NCI-H2107 (cell line): ENCODE measurements at regions not wholly inside any gene's neighbourhood (a gene's known extent, or its start where the extent isn't known, plus 50 kb on each side); places are given as distances from the start of the nearest gene placed in this dataset.
"Not testable (repeated sequence)": the region's sequence is repeated elsewhere in the genome, so short reads cannot be mapped to it uniquely, and the experiment has no call there.

ENCODE experiments used
- DNase-seq: peaks from one replicate; lab custom pipeline; 2025; lab: John Stamatoyannopoulos, UW

DNA sequence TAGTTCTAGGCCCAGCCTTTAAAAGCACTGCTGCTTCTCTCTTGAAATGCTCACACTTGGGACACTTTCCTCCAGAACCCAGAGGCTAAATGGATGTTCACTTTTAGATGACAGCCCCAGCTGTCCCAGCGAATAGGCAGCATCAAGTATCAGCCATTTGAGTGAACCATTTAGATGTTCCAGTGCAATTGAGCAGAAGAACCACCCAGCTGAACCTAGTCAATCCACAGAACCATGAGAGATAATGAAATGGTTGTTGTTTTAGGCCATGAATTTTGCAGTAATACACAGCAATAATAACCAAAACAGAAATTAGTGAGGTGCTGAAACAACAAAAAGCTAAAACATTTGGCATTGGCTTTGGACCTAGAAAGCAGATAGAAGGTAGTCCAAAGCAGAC lies 273.9 kb downstream of the ETV1 start:
- no peak for DNase-seq

DNA sequence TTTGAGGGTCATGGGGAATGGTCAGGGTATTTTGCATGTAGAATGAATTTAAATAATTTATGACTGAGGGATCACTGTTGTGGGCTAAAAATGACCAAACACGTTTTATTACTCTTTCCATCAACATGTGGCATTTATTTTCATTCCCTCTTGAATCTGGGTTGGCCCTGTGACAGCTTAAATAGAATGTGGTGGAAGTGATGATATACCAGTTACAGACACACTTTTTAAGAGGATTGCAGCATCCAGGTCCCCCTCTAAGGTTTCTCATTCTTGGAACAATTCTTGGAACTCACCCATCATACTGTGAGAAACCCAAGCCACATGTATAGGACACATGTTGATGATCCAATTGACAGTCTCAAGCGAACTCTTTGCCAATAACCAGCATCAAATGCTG lies 272.4 kb downstream of the ETV1 start:
- DNase-seq: no peak

DNA sequence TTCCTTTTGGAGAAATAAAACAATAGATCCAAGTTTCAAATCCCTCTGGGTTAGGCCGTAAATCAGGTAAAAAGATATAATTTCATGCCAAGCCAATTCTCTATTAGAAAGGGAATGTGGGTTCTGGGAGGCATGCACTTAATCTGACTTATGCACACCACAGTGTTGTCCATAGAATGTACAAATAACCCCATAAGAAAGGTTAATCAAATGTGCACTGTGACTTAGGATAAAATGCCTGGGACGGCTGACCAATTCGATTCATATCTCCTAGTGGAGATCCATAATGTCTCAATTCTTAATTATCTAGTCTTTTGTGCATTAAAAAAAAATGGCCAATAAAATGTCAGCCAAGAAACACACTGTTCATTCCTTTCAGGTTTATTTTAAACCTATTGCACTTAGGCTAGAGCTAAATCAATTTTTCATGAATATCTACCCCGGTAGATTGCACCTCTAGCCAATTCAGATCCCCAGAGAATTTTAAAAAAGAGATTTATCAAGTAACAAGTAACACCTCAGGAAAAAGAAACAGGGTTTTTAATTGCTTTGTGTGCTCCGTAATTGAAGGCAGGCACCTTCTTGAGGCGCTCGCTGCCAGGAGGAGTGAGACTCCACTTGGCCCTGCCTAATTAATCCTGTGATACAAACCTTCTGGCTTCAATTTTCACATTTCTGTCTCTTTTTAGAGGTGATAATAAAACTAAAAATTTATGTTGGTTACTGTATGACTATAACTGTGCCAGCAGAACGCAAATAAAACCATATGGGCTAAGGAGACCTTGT lies 265.1 kb downstream of the ETV1 start:
- DNase-seq: no peak

DNA sequence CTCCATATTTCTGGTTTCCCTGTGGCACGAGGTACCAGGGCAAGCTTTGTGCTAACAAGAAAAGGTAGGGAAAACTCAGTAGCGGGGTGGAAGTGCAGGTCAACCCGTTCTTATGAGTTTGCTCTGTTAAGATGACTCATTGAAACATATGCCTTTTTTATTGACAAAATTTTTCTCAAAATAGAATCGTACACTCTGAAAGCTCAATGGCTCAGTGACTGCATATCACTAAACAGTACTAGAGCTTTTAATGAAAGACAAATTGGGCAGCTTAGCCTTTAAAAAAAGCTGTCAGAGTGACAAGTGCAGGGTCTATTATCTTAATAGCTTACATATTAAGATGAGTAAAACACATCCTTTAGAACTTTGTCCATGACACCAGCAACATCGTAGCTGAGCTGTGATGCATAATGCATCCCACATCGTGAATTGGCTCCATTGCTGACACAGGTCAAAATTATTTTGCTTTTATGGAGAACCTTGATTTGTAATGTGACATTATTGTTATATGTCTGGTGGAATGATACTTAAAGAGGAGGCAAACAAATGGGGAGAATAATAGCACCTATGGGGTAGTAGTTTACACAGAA lies 264.4 kb downstream of the ETV1 start:
- DNase-seq: no peak

DNA sequence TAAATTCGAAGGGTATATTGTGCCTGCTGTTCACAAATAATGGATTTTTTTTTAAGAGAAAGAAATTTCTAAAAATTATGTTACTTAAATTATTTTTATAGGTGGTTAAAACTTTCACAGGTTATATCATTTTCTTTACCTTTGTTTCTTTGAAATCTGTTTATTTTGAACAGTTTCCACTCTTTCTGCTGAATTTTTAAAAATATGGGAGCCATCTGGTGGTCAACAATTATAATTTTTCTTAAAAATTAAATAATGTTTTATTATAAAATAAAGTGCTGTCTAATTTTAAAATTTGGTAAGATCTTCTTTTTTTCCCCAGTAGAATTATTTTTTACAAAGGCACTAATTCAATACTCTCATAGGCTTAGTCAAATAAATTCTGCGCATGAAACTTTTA lies 263.9 kb downstream of the ETV1 start:
- DNase-seq: no peak

DNA sequence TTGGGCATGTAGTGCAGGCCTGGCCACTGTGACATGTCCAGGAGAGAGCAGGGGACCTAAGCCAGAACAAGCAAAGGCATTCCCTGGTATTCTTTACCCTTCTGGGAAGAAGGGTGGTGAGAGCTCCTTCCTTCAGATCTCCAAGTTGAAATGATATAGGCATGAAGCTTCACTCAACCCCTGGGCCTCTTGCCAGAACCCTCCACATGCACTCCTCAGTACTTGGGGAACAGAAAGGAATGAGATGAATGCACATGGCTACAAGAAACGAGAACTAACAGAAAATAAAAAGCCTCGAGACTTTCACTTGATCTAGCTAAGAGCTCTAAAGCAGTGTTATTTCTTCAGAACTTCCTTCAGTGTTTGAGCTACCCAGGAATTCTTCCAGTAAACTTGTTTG lies 262.2 kb downstream of the ETV1 start:
- DNase-seq: no peak

DNA sequence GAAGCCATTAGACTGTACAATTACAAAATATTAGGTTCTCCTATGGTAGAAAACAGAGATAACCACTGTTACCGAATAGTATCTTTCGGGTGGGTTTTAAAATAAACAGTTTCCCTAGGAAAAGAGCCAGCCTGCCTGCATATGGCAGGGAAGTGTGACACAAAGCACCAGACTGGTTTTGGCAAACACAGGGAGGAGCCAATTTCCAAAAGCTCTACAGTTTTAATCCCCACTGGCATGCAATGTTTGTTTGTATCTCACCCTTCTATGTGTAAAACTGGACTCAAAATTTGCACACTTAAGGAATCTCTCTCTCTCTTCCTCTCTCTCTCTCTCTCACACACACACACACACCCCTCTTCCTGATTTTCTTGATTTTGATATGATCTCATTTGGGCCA lies 261.7 kb downstream of the ETV1 start:
- no peak for DNase-seq

DNA sequence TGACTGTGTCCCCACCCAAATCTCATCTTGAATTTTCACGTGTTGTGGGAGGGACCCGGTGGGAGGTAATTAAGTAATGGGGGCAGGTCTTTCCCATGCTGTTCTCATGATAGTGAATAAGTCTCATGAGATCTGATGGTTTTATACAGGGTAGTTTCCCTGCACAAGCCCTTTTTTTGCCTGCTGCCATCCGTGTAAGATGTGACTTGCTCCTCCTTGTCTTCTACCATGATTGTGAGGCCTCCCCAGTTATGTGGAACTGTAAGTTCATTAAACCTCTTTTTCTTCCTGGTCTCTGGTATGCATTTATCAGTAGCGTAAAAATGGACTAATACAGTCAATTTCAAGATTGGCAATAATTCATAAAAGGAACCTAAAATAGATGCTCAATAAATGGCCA lies 261.0 kb downstream of the ETV1 start:
- not testable (repeated sequence) for DNase-seq

DNA sequence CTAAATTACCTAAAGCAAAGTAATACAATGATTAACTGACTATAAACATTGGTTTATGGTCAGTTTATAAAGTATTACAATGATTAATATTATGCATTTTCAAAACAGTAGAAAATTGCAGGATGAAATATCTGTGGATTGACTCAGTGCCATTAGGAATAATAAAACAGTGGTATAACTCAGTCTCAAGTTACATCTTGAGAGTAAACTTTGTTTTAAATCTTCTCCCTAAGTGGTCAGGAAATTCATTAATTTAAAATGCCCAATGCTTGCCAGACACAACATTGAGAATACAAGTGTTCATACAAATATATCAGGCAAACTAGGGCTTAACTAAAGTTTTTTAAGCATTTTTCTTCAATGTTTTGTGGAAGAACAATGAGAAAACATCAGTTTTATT lies 257.8 kb downstream of the ETV1 start:
- DNase-seq: no peak

DNA sequence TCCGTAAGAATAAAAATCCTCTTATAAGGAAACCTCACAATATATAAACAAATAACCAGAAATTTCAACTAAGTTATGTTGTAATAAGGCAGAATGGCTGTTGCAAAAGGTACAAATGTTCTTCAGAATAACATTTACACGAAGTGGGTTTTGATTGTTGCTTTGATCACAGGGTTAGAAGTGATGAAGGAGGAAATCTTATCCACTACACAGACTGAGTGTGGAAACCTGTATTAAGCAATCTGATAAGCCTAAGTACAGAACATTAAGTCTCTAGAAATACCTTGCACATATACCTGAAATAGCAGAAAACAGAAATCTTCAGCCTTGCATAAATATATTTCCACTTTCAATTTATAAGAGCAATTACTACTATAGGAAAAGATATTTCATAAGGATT lies 251.9 kb downstream of the ETV1 start:
- no peak for DNase-seq

DNA sequence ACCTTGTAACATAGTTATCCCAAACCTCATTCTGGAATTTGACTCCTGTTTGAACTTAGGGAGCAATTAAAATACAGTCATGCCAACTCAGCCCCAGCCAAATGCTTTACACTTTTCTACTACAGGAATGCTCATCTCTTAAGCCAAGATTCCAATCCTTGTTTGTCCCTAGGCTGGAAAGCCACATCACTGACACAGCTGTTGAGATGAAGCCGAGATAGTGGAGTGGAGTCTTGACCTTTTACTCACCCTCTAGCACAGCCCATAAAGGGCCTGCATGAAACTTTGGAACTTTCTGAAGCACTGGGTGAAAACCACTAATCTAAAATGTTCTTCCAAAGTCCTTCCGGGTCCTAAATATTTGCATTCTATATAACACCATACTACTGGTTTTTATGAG lies 247.3 kb downstream of the ETV1 start:
- DNase-seq: no peak

DNA sequence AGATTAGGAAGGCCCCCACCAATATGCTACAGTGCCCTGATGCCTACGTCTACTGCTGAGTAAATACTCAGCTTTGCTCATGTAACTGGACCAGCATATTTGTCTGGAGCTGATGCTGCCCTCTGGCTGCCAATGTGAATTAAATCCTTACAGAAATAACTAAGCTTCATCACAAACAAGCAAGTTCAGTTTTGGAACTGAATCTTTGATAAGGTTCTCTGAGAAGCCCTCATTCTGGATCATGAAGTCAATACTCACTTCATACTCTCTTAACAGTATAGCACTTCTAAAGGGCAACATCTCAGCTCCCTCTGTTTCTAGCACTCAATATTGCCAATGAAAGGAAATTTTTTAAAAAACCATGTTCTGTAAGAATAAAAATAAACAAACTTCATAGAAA lies 246.7 kb downstream of the ETV1 start:
- DNase-seq: peak; percentile 18

DNA sequence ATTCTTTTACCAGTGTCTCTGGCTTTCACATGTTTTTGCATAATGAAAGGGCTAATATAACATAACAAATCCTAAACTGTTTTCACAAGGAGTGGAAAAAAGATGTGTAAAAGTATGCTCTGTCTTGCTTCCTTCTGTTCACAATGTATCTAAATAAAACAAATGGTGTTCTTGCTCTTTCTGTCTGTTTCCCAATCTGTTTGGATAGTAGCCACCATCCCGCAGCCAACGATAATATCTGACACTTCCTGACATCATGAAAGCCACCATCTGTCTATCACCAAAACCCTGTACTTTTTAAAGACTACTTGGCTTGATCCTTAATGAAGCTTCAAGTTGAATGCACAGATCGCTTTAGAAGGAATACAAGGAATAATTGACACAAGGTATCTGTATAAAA lies 246.2 kb downstream of the ETV1 start:
- DNase-seq: no peak

DNA sequence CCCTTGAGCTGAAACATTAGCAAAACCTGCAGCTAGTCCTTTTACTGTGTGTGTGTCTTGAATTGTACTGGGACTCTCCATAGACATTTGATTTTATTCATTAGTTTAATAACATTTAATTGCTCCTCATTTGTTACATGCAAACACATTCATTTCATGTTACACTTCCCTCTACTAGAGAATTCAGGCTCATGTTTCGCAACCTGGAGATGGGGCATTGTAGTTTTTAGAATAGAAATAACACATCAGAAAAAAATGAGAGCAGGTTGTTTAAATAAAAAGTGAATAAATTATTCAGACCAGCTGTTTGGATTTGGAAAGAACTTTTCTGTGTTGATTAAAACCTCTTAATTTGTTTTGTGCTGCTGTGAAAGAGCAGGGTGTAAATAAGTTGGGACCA lies 243.9 kb downstream of the ETV1 start:
- no peak for DNase-seq

DNA sequence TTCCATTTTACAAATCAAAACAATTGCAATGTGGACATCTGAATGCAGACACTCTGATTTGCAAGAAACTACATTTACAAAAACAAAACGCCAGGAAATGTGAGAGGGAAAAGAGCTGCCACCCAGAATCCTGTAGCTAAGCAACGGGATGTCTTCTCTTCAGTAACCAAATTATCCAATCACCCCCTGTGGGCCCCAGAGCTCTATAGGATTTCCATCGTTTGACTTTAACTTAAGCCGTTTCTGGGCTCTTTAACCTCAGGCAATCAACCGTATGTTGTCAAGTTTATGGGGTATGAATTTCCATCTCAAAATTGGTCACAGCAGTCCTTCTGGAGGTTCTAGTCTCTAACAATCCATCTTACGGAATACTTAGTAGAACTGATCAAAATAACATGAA lies 240.5 kb downstream of the ETV1 start:
- no peak for DNase-seq

DNA sequence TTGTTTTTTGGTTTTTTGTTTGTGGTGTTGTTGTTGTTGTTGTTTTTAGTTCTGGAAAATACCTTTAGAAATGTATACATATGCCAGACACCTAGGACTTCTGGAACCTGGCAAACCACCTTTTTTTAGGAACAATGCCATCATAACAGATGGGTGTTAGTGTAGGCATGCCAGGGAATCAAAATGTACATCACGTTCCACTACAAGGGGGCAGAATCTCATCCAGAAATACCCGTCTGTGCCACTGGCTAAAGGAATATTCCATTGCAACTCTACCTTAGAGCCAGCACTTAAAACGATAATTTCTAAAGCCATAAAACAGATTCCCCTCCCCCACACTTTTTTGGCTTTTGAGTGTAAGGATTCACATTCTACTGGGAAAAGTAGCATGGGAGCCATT lies 239.8 kb downstream of the ETV1 start:
- DNase-seq: no peak

DNA sequence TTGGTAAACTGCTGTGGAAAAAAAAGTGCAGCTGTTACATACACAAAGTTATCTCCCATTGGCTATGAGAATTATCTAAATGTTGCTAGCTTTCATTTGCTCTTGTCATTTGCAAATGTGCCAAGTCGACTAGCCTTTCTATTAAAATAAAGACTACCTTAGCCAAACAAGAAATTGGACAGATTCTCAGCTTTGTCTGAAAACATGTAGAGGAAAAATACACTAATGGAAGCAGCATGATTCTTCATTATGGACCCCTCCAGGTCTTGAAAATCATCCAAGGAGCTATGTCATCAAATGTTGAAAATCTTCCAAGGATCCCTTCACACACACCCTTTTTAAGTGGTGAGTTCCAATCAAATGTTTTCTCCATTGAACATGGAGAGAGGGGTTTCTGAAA lies 237.7 kb downstream of the ETV1 start:
- DNase-seq: no peak

DNA sequence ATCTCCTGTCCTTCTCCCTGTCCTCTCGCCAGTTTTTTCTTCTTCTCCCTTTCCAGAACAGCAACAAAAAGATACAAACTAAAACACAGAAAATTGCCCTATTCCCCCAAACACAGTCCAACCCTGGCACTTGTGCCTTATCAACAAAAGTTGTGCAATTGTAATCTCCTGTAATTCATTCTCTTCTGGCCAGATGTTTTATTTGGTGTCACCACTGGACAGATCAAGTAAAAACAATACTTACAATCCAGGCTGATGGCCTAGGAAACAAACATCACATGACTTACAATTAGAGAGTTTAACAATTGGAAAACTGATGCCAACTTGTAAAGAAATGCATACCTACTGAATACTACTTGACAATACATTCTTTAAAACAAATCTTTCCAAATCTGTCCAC lies 231.6 kb downstream of the ETV1 start:
- no peak for DNase-seq

DNA sequence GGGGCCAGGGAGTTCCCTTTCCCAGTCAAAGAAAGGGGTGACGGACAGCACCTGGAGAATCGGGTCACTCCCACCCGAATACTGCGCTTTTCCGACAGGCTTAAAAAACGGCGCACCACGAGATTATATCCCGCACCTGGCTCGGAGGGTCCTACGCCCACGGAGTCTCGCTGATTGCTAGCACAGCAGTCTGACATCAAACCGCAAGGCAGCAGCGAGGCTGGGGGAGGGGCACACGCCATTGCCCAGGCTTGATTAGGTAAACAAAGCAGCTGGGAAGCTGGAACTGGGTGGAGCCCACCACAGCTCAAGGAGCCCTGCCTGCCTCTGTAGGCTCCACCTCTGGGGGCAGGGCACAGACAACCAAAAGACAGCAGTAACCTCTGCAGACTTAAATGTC lies 223.6 kb downstream of the ETV1 start:
- not testable (repeated sequence) for DNase-seq

DNA sequence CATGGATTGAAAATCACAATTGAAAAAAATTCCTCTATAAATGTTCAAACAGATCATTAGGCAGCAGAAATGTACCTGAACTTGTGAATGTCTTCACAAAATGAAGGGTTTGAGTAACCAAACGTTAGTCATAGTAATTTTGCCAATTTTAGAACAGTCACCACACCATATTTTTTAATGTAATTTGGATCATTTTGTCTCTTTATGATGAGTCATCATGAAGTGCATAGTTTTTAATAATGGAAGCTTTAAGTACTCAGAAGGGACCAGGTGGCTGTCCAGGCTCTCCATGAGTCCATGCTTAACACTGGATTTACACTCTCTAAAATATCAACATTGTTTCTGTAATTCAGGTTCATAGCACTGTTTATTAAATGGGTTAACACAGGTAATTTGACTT lies 219.2 kb downstream of the ETV1 start:
- no peak for DNase-seq

DNA sequence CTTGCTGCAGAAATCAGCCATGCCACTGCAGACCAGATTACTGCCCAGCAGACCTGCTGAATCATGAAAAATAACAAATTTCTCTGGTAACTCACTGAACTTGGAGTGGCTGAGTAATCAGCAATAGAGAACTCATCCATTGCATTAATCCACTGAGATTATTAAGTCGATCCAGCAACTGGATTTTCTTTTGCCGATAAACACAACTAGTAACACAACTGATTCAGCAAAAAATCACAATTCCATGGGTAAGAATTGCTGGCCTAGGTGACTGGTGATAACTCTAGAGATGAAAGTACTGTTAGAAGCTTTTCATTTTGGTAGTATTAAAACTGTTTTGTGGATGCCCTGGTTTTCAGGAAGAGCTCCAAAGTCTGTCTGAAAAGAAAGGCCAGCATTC lies 214.5 kb downstream of the ETV1 start:
- DNase-seq: no peak

DNA sequence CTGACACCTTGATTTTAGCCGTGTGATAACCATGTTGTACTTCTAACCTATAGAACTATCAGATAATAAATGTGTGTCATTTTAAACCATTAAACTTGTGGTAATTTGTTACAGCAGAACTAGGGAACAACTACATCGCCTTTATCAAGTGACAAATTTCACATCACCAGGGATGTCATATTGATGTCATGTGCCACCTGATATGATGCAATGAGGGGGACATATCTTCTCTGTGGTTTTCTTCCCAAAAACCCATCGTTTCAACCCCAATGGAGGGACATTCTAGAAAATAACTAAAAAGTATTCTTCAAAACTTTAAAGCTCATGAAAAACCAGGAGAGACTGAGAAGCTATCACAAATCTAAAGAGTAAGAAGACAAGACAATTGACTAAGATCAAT lies 212.2 kb downstream of the ETV1 start:
- no peak for DNase-seq

DNA sequence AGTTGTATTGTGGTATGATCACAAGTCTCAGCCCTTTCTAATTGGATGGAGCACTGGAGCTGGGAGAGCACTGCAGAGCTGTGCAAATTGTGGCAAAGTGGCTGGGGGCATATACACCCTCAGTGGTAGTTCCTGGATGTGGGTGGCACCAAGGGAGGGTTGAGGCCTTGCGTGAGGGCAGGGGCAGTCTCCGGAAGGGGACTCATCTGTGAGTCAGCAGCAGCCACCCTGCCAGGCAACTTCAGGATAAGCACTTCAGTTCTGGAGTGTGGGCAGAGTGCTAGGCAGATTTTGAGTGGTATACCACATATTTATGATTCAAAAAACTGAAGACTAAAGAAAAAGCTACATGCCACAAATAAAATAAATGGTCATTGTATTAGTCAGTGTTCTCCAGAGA lies 210.5 kb downstream of the ETV1 start:
- no peak for DNase-seq

DNA sequence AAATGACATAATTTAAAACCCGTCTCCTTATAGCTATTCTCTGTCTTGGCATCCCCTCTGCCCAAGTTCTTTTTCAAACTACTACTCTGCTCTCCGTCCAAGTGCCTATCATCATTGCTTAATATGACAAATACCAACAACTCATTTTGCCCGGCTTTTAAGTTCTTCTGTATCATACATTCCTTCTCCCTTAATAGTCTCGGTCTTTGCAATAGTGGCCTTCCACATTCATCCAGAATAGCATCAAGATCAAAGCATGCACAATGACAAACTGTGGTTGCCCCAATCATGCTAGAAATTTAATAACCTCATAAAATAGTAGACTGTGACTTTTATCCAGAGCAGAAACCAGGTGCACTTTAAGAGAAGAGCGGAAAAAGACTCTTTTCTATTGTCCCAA lies 198.9 kb downstream of the ETV1 start:
- DNase-seq: no peak
